H9 (cell line): ENCODE measurements at regions not wholly inside any gene's neighbourhood (a gene's known extent, or its start where the extent isn't known, plus 50 kb on each side); places are given as distances from the start of the nearest gene placed in this dataset.

Experiments
- DNase-seq: peaks from one replicate; pipeline ENCODE4 v3.0.0-alpha.2; 2017
- H2AFZ ChIP-seq: one replicate; pipeline ENCODE4 v1.6.1; 2013; ENCODE audit warnings: mild to moderate bottlenecking, low read length, control low read depth, moderate library complexity
- H2AK5ac ChIP-seq: 2 replicates; pipeline ENCODE4 v1.6.1; 2013; ENCODE audit warnings: low read length, control low read depth, mixed read lengths; ENCODE audit not compliant: insufficient read length
- H2BK120ac ChIP-seq: one replicate; pipeline ENCODE4 v1.6.1; 2013; ENCODE audit warnings: low read depth, mild to moderate bottlenecking, low read length, control low read depth, inconsistent platforms; ENCODE audit not compliant: poor library complexity, severe bottlenecking
- H2BK12ac ChIP-seq: 2 replicates; pipeline ENCODE4 v1.6.1; 2013; ENCODE audit warnings: low read length, control low read depth, mixed read lengths, low read depth; ENCODE audit not compliant: insufficient read length
- H2BK15ac ChIP-seq: 2 replicates; pipeline ENCODE4 v1.6.1; 2013; ENCODE audit warnings: low read depth, low read length, control low read depth
- H2BK20ac ChIP-seq: one replicate; pipeline ENCODE4 v1.6.1; 2013; ENCODE audit warnings: low read depth, mild to moderate bottlenecking, low read length, control low read depth, inconsistent platforms; ENCODE audit not compliant: poor library complexity, severe bottlenecking
- H2BK5ac ChIP-seq: 2 replicates; pipeline ENCODE4 v1.6.1; 2013; ENCODE audit warnings: low read length, control low read depth, mixed read lengths; ENCODE audit not compliant: insufficient read length
- H3K14ac ChIP-seq: 2 replicates; pipeline ENCODE4 v1.6.1; 2013; ENCODE audit warnings: low read length, control low read depth; ENCODE audit not compliant: insufficient read depth
- H3K18ac ChIP-seq: 2 replicates; pipeline ENCODE4 v1.6.1; 2013; ENCODE audit warnings: low read depth, mild to moderate bottlenecking, mixed read lengths, low read length, control low read depth; ENCODE audit not compliant: insufficient read length
- H3K23ac ChIP-seq: 2 replicates; pipeline ENCODE4 v1.6.1; 2013; ENCODE audit warnings: low read length, control low read depth, mixed read lengths, low read depth; ENCODE audit not compliant: insufficient read length
- H3K23me2 ChIP-seq: 2 replicates; pipeline ENCODE4 v1.6.1; 2013; ENCODE audit warnings: low read depth, mild to moderate bottlenecking, mixed read lengths, low read length, control low read depth; ENCODE audit not compliant: insufficient read length, poor library complexity, severe bottlenecking
- H3K27ac ChIP-seq: 2 replicates; pipeline ENCODE4 v1.5.1; 2013; ENCODE audit warnings: low read length, control low read depth, mixed read lengths, low read depth; ENCODE audit not compliant: insufficient read length
- H3K27me3 ChIP-seq: 2 replicates; pipeline ENCODE4 v1.6.1; 2013; ENCODE audit warnings: low read length, control low read depth, inconsistent platforms; ENCODE audit not compliant: insufficient read depth
- H3K4ac ChIP-seq: 2 replicates; pipeline ENCODE4 v1.6.1; 2013; ENCODE audit warnings: low read depth, mild to moderate bottlenecking, control low read depth, inconsistent platforms, low read length, moderate library complexity
- H3K4me1 ChIP-seq: 2 replicates; pipeline ENCODE4 v1.6.1; 2013; ENCODE audit warnings: low read length, control low read depth, inconsistent platforms; ENCODE audit not compliant: insufficient read depth
- H3K4me2 ChIP-seq: 2 replicates; pipeline ENCODE4 v1.6.1; 2013; ENCODE audit warnings: low read length, control low read depth, mixed read lengths; ENCODE audit not compliant: insufficient read length, insufficient read depth
- H3K56ac ChIP-seq: 2 replicates; pipeline ENCODE4 v1.6.1; 2013; ENCODE audit warnings: low read depth, mild to moderate bottlenecking, mixed read lengths, low read length, control low read depth; ENCODE audit not compliant: insufficient read length
- H3K79me1 ChIP-seq: 2 replicates; pipeline ENCODE4 v1.6.1; 2013; ENCODE audit warnings: low read depth, mild to moderate bottlenecking, moderate library complexity, low read length, control low read depth, inconsistent platforms; ENCODE audit not compliant: insufficient read depth, poor library complexity, severe bottlenecking
- H3K79me2 ChIP-seq: 2 replicates; pipeline ENCODE4 v1.6.1; 2013; ENCODE audit warnings: low read length, control low read depth, inconsistent platforms; ENCODE audit not compliant: insufficient read depth
- H3K9ac ChIP-seq: 2 replicates; pipeline ENCODE4 v1.6.1; 2013; ENCODE audit warnings: low read length, control low read depth, mixed read lengths; ENCODE audit not compliant: insufficient read length; ENCODE audit errors: extremely low read depth
- H3K9me3 ChIP-seq: one replicate; pipeline ENCODE4 v1.6.1; 2013; ENCODE audit warnings: low read depth, low read length, inconsistent platforms; ENCODE audit not compliant: control insufficient read depth
- H3T11ph ChIP-seq: one replicate; pipeline ENCODE4 v1.6.1; 2013; ENCODE audit warnings: mild to moderate bottlenecking, low read length, control low read depth, inconsistent platforms
- H4K20me1 ChIP-seq: one replicate; pipeline ENCODE4 v1.6.1; 2013; ENCODE audit not compliant: control insufficient read depth, insufficient read length, insufficient read depth
- H4K5ac ChIP-seq: 2 replicates; pipeline ENCODE4 v1.6.1; 2013; ENCODE audit warnings: low read depth, mild to moderate bottlenecking, mixed read lengths, low read length, control low read depth; ENCODE audit not compliant: insufficient read length
- H4K8ac ChIP-seq: replicated peaks from 2 replicates; pipeline ENCODE4 v1.6.1; 2013; ENCODE audit warnings: low read length, control low read depth, mixed read lengths, low read depth; ENCODE audit not compliant: insufficient read length
- H4K91ac ChIP-seq: 2 replicates; pipeline ENCODE4 v1.6.1; 2013; ENCODE audit warnings: low read depth, mild to moderate bottlenecking, moderate library complexity, mixed read lengths, low read length, control low read depth; ENCODE audit not compliant: insufficient read length
- H3K27ac Mint-ChIP-seq, 3 experiments: 2 replicates in 2 of 3; 3 replicates in 1 of 3; pipeline ENCODE4 v1.8.0; 2020 to 2021; ENCODE audit warnings: mixed read lengths in 3 of 3, mild to moderate bottlenecking in 1 of 3, moderate library complexity in 1 of 3
- H3K27me3 Mint-ChIP-seq: 2 replicates; pipeline ENCODE4 v1.8.0; 2021; ENCODE audit warnings: low read depth, mild to moderate bottlenecking, moderate library complexity, mixed read lengths
- H3K36me3 Mint-ChIP-seq, 3 experiments: 2 replicates in 2 of 3; 3 replicates in 1 of 3; pipeline ENCODE4 v1.8.0; 2020 to 2021; ENCODE audit warnings: low read depth in 3 of 3, mixed read lengths in 3 of 3; ENCODE audit not compliant: insufficient read depth in 1 of 3
- H3K4me1 Mint-ChIP-seq, 2 experiments: 2 replicates each; pipeline ENCODE4 v1.8.0; 2020; ENCODE audit warnings: mixed read lengths in 2 of 2
- H3K4me3 Mint-ChIP-seq, 2 experiments: 2 replicates in 1 of 2; 3 replicates in 1 of 2; pipeline ENCODE4 v1.8.0; 2020 to 2021; ENCODE audit warnings: mild to moderate bottlenecking in 2 of 2, mixed read lengths in 2 of 2, moderate library complexity in 1 of 2
- H3K9me3 Mint-ChIP-seq, 2 experiments: 2 replicates in 1 of 2; 3 replicates in 1 of 2; pipeline ENCODE4 v1.8.0; 2020; ENCODE audit warnings: mild to moderate bottlenecking in 2 of 2, mixed read lengths in 2 of 2, moderate library complexity in 1 of 2
- CTCF ChIP-seq: fragments of 200-600 bp; sonication (generic); conservative IDR thresholded peaks from 3 replicates; pipeline ENCODE4 v1.8.0; 2021; ENCODE audit warnings: antibody characterized with exemption, mild to moderate bottlenecking
- WGBS: extraction: QIAGEN DNeasy Blood & Tissue Kit; methylation state at CpG from one replicate; pipeline ENCODE4 v1.1.7; 2013; ENCODE audit warnings: missing lambda C conversion rate, low lambda C conversion rate, mixed read lengths; ENCODE audit not compliant: insufficient read length; ENCODE audit errors: extremely low coverage; 5-methylcytosine and 5-hydroxymethylcytosine counted together

GRCh38 chr14:34180434-34180833 is 229.6 kb upstream of the EGLN3 start:
- H4K20me1 ChIP-seq, result no peaks in the 10 kb centered on the region
- no peak overlapping the region for H2BK5ac ChIP-seq
- no peak overlapping the region for H2BK120ac ChIP-seq
- no peak overlapping the region for H2BK12ac ChIP-seq
- no peaks in the 10 kb centered on the region for H3K9me3 ChIP-seq
- WGBS, result no CpG with 5 or more reads among the region's 4 CpGs
- H4K91ac ChIP-seq, result no peak overlapping the region
- H3K79me1 ChIP-seq, result no peaks in the 10 kb centered on the region
- no peak overlapping the region for H3K4ac ChIP-seq
- no peak overlapping the region for H2BK20ac ChIP-seq
- TF ChIP-seq CTCF, result no peak
- H3K9ac ChIP-seq, result no peak overlapping the region
- H3K14ac ChIP-seq, result no peak overlapping the region
- Mint-ChIP-seq H3K4me1 (peaks cover 3 to 9% of the 10 kb centered on the region in 2 experiments; a peak in 3 of 4 replicates), H3K36me3 (no peaks in the 10 kb centered on the region), H3K27me3 (no peaks in the 10 kb centered on the region), H3K9me3 (no peaks in the 10 kb centered on the region), H3K27ac (peak overlapping the region in 1 of 3 experiments; percentile 58; a peak in 1 of 7 replicates), H3K4me3 (no peak overlapping the region)
- no peak overlapping the region for H3K18ac ChIP-seq
- no peaks in the 10 kb centered on the region for H3K4me1 ChIP-seq
- no peak overlapping the region for H4K5ac ChIP-seq
- H2BK15ac ChIP-seq, result no peak overlapping the region
- no peak overlapping the region for H3K27ac ChIP-seq
- no peak overlapping the region for H3K4me2 ChIP-seq
- H3T11ph ChIP-seq, result no peak overlapping the region
- no peaks in the 10 kb centered on the region for H3K79me2 ChIP-seq
- H4K8ac ChIP-seq, result no peak overlapping the region
- H3K23ac ChIP-seq, result no peak overlapping the region
- no peak overlapping the region for H2AK5ac ChIP-seq
- no peaks in the 10 kb centered on the region for H3K23me2 ChIP-seq
- no peak for DNase-seq
- no peak overlapping the region for H3K56ac ChIP-seq
- no peaks in the 10 kb centered on the region for H3K27me3 ChIP-seq
- H2AFZ ChIP-seq, result no peak overlapping the region
